ENCODE measurements at regions not wholly inside any gene's neighbourhood (a gene's known extent, or its start where the extent isn't known, plus 50 kb on each side); places are given as distances from the start of the nearest gene placed in this dataset.

DNA sequence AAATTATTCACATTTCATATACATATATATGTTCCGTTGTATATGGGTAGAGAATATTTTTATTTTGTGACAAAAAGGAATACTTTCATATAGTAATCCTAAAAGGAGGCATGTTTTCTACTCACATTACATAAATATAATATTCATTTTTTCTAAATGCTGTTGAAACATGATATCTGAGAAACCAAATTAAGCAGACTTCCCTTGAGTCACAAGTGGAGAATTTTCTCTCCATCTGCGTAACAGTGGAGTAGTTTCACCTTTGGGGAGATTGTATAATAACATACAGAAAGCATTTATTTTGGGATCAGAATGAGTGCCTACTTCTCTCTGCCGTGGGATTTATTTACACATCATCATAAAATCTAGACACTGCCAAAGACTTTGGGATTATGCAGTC lies 849.8 kb downstream of the NSUN3 start:
- TF ChIP-seq EP300 (conservative IDR thresholded peaks at IDR 0.05; ENCODE audit: poor library complexity, severe bottlenecking) (no peak), MXI1 (conservative IDR thresholded peaks at IDR 0.05; ENCODE audit: poor library complexity, severe bottlenecking) (no peak), RAD21 (conservative IDR thresholded peaks at IDR 0.05) (no peak), EZH2 (IDR thresholded peaks at IDR 0.05; ENCODE audit: borderline replicate concordance, insufficient read depth, low read length, poor library complexity, severe bottlenecking) (no peak)
- TF ChIP-seq, protein P1, sequence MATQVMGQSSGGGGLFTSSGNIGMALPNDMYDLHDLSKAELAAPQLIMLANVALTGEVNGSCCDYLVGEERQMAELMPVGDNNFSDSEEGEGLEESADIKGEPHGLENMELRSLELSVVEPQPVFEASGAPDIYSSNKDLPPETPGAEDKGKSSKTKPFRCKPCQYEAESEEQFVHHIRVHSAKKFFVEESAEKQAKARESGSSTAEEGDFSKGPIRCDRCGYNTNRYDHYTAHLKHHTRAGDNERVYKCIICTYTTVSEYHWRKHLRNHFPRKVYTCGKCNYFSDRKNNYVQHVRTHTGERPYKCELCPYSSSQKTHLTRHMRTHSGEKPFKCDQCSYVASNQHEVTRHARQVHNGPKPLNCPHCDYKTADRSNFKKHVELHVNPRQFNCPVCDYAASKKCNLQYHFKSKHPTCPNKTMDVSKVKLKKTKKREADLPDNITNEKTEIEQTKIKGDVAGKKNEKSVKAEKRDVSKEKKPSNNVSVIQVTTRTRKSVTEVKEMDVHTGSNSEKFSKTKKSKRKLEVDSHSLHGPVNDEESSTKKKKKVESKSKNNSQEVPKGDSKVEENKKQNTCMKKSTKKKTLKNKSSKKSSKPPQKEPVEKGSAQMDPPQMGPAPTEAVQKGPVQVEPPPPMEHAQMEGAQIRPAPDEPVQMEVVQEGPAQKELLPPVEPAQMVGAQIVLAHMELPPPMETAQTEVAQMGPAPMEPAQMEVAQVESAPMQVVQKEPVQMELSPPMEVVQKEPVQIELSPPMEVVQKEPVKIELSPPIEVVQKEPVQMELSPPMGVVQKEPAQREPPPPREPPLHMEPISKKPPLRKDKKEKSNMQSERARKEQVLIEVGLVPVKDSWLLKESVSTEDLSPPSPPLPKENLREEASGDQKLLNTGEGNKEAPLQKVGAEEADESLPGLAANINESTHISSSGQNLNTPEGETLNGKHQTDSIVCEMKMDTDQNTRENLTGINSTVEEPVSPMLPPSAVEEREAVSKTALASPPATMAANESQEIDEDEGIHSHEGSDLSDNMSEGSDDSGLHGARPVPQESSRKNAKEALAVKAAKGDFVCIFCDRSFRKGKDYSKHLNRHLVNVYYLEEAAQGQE (IDR thresholded peaks at IDR 0.05; ENCODE audit: borderline replicate concordance): no peak
- TF ChIP-seq, protein P2, sequence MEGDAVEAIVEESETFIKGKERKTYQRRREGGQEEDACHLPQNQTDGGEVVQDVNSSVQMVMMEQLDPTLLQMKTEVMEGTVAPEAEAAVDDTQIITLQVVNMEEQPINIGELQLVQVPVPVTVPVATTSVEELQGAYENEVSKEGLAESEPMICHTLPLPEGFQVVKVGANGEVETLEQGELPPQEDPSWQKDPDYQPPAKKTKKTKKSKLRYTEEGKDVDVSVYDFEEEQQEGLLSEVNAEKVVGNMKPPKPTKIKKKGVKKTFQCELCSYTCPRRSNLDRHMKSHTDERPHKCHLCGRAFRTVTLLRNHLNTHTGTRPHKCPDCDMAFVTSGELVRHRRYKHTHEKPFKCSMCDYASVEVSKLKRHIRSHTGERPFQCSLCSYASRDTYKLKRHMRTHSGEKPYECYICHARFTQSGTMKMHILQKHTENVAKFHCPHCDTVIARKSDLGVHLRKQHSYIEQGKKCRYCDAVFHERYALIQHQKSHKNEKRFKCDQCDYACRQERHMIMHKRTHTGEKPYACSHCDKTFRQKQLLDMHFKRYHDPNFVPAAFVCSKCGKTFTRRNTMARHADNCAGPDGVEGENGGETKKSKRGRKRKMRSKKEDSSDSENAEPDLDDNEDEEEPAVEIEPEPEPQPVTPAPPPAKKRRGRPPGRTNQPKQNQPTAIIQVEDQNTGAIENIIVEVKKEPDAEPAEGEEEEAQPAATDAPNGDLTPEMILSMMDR (IDR thresholded peaks at IDR 0.05; ENCODE audit: poor library complexity, severe bottlenecking): no peak
